HTR-8/SVneo (cell line): ENCODE measurements at regions not wholly inside any gene's neighbourhood (a gene's known extent, or its start where the extent isn't known, plus 50 kb on each side); places are given as distances from the start of the nearest gene placed in this dataset.
A peak's percentile ranks its signal among the peaks of the same experiment; 100 is the strongest.
"Not testable (repeated sequence)": the region's sequence is repeated elsewhere in the genome, so short reads cannot be mapped to it uniquely, and the experiment has no call there.

Source experiments
- DNase-seq: peaks from one replicate; pipeline ENCODE4 v3.0.0; 2011; ENCODE audit warnings: low spot score, mixed read lengths; ENCODE audit not compliant: insufficient read length
- FAIRE-seq: peaks from 2 replicates; lab custom pipeline; 2011; peaks lifted over from hg19 to GRCh38; lab: Jason Lieb, UNC

DNA sequence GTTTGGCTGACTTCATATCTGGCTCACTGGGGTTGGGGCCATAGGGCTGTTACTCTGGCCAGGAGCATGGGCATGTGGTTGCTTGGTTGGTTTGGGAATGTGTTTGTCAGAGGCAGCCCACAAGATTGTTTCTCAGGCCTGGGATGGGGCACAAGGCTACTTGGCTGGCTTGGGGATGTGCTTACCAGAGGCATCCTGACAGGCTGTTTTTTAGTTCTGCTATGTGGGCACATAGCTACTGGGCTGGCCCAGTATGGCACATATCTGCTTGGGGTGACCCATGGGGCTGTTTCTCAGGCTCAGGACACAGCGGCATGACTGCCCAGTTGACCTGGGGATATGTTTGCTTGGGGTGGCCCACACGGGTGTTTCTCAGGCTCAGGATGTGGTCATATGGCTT, 94.6 kb upstream of the PGR start:
- FAIRE-seq: no peak
- no peak for DNase-seq

DNA sequence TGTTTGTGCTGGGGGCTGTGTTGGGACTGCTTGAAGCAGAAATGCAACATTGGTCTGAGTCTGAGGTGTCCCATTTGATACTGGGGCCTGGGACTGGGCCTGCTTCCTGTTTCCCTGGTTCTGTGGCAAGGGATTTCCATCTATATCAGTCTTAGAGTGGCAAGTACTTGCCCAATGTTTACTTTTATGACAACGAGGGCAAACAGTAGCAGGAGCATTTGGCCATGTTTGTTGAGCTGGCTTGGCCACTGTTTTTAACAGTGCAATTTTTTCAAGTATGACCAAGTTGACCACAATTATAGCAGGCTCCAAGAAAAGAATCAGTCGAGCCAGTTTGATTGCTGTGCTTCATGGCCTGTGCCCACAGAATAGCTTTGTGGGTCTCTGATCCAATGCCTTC, 88.5 kb upstream of the PGR start:
- not testable (repeated sequence) for DNase-seq, FAIRE-seq

DNA sequence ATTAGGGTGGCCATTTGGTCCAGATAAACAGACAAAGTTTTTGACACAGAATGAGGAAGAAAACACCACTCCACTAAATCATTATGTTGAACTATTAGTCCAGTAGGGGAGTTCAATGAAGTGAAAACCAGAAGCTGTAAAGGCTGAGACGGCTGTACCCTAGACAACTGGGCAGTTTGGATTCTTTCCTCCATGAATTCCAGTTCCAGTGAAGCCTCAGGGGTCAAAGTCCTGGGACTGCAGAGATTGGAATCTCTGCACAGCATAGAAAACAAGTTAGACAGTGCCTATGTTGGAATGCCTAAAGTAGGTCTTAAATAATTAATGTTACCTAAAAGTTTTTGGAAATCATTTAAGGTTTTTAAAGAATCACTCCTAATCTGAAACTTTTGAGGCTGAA, 86.5 kb upstream of the PGR start:
- not testable (repeated sequence) for DNase-seq, FAIRE-seq

DNA sequence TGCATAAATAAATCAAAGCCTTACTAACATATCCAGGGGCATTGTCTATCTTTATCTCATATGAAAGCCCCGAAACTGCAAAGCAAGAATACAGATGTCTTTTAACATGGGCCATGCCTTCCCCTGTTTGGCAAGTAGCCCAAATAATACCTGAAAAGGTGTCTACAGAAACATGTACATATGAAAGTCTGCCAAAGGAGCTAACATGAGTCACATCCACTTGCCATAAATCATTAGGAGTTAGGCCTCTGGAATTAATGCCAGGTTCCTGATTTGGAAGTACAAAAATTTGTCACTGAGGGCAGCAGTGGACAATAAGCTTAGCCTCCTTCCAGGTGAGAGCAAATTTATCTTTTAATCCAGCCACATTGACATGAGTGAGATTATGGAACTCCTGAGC, 85.5 kb upstream of the PGR start:
- DNase-seq (no peak), FAIRE-seq (no peak)

DNA sequence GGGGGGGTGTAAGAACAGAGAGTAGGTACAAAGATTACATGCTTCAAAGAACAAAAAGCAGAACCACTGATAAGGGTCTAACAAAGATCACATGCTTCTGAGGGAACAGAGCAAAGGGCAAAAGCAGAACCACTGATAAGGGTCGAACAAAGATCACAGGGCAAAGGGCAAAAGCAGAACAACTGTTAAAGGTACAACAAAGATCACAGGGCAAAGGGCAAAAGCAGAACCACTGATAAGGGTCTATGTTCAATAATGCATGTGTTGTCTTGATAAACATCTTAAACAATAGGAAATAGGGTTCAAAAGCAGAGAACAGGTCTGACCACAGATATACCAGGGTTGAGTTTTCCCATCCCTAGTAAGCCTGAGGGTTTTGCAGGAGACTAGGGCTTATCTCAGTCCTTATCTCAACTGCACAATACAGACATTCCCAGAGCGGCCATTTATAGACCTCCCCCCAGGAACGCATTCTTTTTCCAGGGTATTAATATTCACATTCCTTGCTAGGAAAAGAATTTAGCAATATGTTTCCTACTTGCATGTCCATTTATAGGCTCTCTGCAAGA, 81.9 kb upstream of the PGR start:
- no peak for DNase-seq
- no peak for FAIRE-seq

DNA sequence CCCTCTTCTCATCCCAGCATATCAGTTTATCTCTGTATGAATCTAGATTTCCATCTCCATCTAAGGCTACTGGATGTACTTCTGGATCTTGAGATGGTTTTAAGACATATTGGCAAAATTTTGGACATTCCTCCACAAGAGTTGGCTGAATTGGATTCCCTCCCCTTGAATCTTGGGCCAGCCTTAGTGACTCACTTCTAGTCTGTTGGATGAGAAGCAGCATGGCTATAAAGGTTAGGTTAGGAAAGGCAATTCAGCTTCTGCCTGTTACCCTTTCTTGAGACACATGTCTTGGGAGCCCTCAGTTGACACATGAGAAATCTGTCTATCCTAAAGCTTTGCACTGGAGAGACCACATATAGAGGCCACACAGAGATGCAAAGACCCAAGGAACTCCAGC, 73.0 kb upstream of the PGR start:
- FAIRE-seq (no peak), DNase-seq (no peak)

DNA sequence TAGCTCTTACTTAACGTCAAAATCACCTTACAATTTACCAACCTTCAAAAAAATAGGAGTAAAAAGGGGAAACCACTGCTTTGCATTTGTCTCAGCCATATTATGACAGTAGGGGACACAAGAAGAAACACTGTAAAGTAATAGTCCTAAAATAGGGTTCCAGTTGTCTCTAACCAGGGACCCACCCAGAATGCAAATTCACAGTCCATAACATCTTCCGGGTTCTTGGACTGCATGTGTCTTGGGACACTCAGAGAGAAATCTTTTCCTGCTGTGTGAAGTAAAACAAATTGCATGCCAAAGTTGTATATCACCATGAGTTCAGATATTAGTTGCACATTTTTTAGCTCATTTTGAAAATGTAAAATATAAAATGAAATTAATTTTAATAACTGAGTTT, 69.8 kb upstream of the PGR start:
- no peak for FAIRE-seq
- no peak for DNase-seq

DNA sequence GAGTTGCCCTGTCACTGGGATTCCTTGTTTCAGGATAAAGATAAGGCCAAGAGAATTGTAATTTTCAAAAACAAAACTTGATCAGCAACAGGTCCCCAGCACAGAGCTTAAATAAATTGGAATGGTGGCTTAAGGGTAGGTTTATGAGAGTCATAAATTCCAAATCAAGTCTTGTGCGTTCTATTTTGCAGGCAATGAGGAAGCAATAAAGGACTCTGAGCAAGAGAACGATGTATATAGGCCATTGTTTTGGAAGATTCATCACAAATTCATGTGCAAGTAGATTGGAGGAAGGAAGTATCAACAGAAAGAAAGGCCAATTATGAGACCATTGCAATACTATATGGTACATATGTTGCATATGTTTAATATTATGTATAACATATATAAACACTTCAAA, 65.7 kb upstream of the PGR start:
- DNase-seq (no peak), FAIRE-seq (peak; percentile 28)

DNA sequence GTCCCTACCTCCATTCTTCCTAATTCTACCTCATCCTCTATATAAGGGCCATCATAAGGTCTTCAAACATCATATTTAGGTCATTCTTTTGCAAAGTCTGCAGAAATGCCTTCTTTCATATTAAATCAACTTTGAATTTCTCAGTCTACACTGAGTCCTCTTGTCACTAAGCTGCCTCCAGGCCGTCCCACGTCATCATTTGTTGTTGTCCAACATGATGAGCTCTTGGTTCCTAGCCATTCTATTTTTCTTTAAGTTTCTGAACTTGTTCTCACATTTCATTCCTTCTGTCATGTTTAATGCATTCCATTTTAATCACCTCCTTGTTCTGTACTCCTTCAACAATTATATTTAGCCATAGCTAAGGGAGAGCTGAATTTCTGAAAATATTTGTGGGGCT, 59.2 kb upstream of the PGR start:
- no peak for DNase-seq
- FAIRE-seq: peak; percentile 28

DNA sequence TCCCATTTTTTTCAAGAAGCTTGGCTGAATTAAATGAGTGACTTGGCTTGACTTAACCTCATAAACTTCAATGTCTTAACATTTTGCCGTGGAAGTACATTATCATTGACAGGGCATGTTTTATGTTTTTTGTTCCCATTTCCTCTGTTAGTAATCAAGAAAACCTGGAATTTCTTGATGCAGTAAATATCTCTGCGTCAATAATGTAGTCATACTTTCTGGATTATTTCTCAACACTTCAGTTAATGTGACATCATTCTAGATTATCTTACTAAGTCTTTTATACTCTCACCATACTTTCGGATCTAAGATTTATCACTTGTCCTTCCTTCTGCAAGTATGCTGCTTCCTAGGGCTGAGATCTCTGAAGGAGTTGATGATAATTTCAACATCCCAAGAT, 58.6 kb upstream of the PGR start:
- FAIRE-seq: no peak
- no peak for DNase-seq

DNA sequence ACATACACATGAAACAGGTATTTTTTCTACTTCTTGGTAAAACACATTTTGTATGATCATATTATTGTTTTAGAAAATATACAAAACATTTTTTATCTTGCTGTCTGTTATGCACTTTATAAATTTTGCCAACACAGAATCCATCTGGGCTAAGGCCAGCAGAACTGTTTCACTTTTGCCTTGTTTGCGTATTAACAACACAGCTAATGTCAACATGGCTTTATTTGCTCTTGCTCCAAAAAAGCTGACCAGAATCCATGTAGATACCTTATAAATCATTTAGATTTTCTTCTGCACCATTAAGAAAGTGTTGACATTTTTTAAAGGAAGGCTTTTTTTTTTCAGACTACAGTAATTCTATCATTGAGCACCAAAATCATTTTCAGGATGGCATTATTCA, 58.1 kb upstream of the PGR start:
- no peak for FAIRE-seq

DNA sequence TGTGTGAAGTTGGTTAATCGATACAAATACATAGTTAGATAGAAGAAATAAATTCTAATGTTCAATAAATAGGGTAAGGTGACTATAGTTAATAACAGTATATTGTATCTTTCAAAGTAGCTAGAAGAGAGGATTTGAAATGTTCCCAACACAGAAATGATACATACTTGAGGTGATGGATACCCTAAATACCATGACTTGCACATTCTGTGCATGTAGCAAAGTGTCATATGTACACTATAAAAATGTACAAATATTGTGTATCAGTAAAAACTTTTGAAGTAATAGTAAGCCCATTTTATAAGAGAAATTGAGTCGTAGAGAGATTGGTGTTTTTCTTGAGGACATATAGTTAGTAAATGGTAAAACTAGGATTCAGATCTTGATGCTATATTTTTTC, 56.4 kb upstream of the PGR start:
- DNase-seq: no peak
- no peak for FAIRE-seq

More for the DNA sequence above, 58.1 kb upstream of the PGR start:
- no peak for DNase-seq

DNA sequence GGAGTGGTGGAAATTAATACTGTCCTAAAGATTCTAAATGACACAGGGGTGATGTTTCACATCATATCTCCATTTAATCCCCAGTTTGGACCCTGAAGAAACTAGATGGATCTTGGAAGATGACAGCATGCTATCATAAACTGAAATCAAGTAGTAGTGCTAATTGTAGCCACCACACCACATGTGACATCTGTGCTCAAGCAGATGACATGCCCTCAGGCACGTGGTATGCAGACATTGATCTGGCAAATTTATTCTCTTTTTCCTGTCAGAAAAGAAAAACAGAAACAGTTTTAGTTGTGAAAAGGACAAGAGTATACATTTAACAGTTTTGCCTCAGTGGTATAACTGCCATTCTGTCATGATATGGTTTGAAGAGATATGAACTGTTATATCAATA, 52.9 kb upstream of the PGR start:
- DNase-seq: no peak
- no peak for FAIRE-seq

DNA sequence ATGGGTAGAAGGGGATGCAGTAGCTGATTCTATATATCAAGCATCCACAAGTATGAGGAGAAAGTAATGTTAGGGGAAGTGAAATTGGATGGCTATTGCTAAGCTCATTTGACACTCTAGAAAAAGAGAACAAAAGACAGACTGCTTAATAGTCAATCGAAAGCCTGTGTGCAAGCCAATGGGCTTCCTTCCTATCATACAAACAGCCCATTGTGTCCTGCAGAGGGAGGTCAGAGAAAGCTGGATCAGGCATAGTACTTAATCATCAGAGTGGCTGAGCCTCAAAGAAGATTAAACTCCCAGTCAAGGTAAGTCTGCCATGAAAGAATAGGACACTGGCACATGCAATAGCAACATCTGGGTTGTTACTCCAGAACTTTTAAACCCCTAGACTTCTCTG, 50.9 kb upstream of the PGR start:
- FAIRE-seq (no peak), DNase-seq (no peak)
